ENCODE measurements at regions not wholly inside any gene's neighbourhood (a gene's known extent, or its start where the extent isn't known, plus 50 kb on each side); places are given as distances from the start of the nearest gene placed in this dataset.

- H3K4me3 ChIP-seq: no peak overlapping the region
- ATAC-seq: no peak
- H3K27ac Mint-ChIP-seq: no peak overlapping the region
Observed at GRCh38 chr6:142694054-142694453, 250.9 kb downstream of the HIVEP2 start.

More at GRCh38 chr6:142694054-142694453, 250.9 kb downstream of the HIVEP2 start:
- H3K36me3 ChIP-seq (ENCODE audit: insufficient read depth): no peaks in the 10 kb centered on the region
- no peak overlapping the region for H3K27ac ChIP-seq (ENCODE audit: low read depth)
- no peaks in the 10 kb centered on the region for H3F3A ChIP-seq (replicated peaks; ENCODE audit: low read depth)
- Mint-ChIP-seq H3K4me1 (peaks cover 12% of the 10 kb centered on the region), H3K27me3 (ENCODE audit: insufficient read depth, low read depth, poor library complexity) (no peaks in the 10 kb centered on the region), H3K9me3 (no peaks in the 10 kb centered on the region), H3K36me3 (ENCODE audit: low read depth) (no peaks in the 10 kb centered on the region), H3K4me3 (no peak overlapping the region)
- no peaks in the 10 kb centered on the region for H3K79me2 ChIP-seq (replicated peaks; ENCODE audit: insufficient read depth)
- no peaks in the 10 kb centered on the region for H3K27me3 ChIP-seq (ENCODE audit: insufficient read depth)
- no peaks in the 10 kb centered on the region for H4K20me1 ChIP-seq (replicated peaks; ENCODE audit: insufficient read depth)
- TF ChIP-seq ETS1 (IDR thresholded peaks at IDR 0.05) (no peak), ZNF114 (CRISPR knock-in tag; IDR thresholded peaks at IDR 0.05) (no peak), CTCF (conservative IDR thresholded peaks at IDR 0.05; ENCODE audit: low read depth in 2 of 2) (no peak), POLR2AphosphoS5 (IDR thresholded peaks at IDR 0.05; ENCODE audit: low read depth) (no peak), EZH2 (IDR thresholded peaks at IDR 0.05; ENCODE audit: low read depth, unreplicated experiment) (no peak), NANOG (IDR thresholded peaks at IDR 0.05; ENCODE audit: borderline replicate concordance) (no peak), STAT1 (IDR thresholded peaks at IDR 0.05; ENCODE audit: unreplicated experiment) (no peak), EZH2phosphoT487 (IDR thresholded peaks at IDR 0.05; ENCODE audit: unreplicated experiment) (no peak), ZNF331 (CRISPR knock-in tag; IDR thresholded peaks at IDR 0.05; ENCODE audit: low read depth) (no peak), REST (IDR thresholded peaks at IDR 0.05; ENCODE audit: unreplicated experiment) (no peak), CREB1 (CRISPR knock-in tag; IDR thresholded peaks at IDR 0.05; ENCODE audit: low read depth) (no peak), JUNB (IDR thresholded peaks at IDR 0.05; ENCODE audit: unreplicated experiment) (no peak), ZNF462 (CRISPR knock-in tag; IDR thresholded peaks at IDR 0.05) (no peak)
- no peak for DNase-seq (ENCODE audit: low spot score)
- peaks cover 6% of the 10 kb centered on the region for H3K4me1 ChIP-seq (ENCODE audit: insufficient read depth)
- peak overlapping the region; percentile 90 for H2AFZ ChIP-seq
- no peak overlapping the region for H3K4me2 ChIP-seq
- peaks cover 7% of the 10 kb centered on the region; the same call in 1 of the 2 replicates for H3K9me2 ChIP-seq (ENCODE audit: insufficient read depth)
